IPS-18a (cell line): ENCODE measurements at regions not wholly inside any gene's neighbourhood (a gene's known extent, or its start where the extent isn't known, plus 50 kb on each side); places are given as distances from the start of the nearest gene placed in this dataset.

ENCODE experiments used
- H3K27ac ChIP-seq: one replicate; pipeline ENCODE4 v1.5.1; 2013; ENCODE audit warnings: low read length
- H3K27me3 ChIP-seq: one replicate; pipeline ENCODE4 v1.6.1; 2013; ENCODE audit warnings: mild to moderate bottlenecking, low read length; ENCODE audit not compliant: control insufficient read depth, insufficient read depth
- H3K36me3 ChIP-seq: one replicate; pipeline ENCODE4 v1.6.1; 2013; ENCODE audit warnings: low read depth, low read length; ENCODE audit not compliant: control insufficient read depth
- H3K4me1 ChIP-seq: one replicate; pipeline ENCODE4 v1.6.1; 2013; ENCODE audit warnings: low read depth, low read length; ENCODE audit not compliant: control insufficient read depth
- H3K4me3 ChIP-seq: one replicate; pipeline ENCODE4 v1.5.1; 2013; ENCODE audit warnings: low read length
- H3K9ac ChIP-seq: one replicate; pipeline ENCODE4 v1.6.1; 2013; ENCODE audit warnings: mild to moderate bottlenecking, low read length, moderate library complexity
- H3K9me3 ChIP-seq: one replicate; pipeline ENCODE4 v1.6.1; 2013; ENCODE audit warnings: low read depth, low read length; ENCODE audit not compliant: control insufficient read depth

DNA sequence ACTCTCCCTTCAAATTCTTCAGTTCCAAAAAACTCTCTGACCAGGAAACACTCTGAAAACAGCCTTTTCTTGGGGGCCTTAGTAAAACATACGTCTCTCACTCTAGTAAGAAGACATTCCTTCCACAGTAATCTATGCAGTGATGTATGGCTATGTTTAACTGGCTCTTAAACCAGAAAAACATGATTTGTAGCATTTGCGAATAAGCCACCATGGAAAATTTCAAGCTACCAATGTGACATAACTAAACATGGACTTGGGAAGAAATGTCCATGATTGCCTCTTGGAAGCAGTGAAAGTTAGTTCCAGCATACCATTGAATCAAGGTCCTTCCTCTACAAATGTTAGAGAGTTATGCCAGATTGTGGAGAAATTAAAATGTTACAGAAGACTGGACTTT is 121.5 kb upstream of the ATF7IP start:
- H3K27ac ChIP-seq = no peak overlapping the region
- H3K4me1 ChIP-seq = peaks cover 21% of the 10 kb centered on the region
- no peaks in the 10 kb centered on the region for H3K9me3 ChIP-seq
- H3K36me3 ChIP-seq = no peaks in the 10 kb centered on the region
- H3K27me3 ChIP-seq = no peaks in the 10 kb centered on the region
- H3K9ac ChIP-seq = no peak overlapping the region
- no peak overlapping the region for H3K4me3 ChIP-seq

DNA sequence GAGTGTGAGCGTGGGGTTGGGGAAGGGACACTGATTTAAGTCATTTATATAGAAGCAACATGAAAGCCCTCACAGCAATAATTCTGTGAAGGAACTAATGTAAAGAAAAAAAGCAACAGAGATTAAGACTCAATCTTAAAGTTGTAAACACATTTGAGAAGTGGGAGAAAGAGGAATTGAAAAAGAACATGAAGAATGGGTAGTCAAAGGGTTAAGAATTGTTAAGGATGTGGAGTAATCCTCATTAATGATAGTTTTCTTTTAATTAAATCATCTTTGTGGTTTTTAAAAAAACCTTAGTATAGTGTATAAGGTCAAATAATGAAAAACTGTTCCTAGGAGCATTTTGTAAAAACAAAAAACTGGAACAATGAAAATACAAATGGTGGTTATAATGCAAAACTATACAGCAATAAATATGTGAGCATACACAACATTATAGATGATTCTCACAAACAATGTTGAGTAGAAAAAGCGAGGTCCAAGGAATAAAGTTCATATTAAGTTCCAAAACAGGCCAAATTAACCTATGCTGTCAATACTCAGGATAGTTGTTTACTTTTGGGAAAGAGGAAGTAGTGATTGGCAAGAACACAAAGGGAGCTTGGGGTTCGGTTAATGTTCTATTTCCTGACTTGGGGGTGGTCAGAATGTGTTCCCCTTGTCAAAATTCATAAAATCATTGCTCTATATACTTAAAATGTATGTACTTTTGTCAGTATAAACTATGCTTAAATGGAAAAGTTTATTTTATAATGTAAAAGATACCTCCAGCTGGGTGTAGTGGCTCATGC is 120.4 kb upstream of the ATF7IP start:
- H3K4me3 ChIP-seq = no peak overlapping the region
- no peak overlapping the region for H3K9ac ChIP-seq
- H3K27ac ChIP-seq = no peak overlapping the region
- H3K27me3 ChIP-seq = no peaks in the 10 kb centered on the region
- no peaks in the 10 kb centered on the region for H3K9me3 ChIP-seq
- no peaks in the 10 kb centered on the region for H3K36me3 ChIP-seq
- H3K4me1 ChIP-seq = peaks cover 15% of the 10 kb centered on the region

GRCh38 chr12:14247166-14247565 is 118.3 kb upstream of the ATF7IP start:
- H3K27me3 ChIP-seq = no peaks in the 10 kb centered on the region
- no peaks in the 10 kb centered on the region for H3K9me3 ChIP-seq
- H3K4me1 ChIP-seq = peaks cover 8% of the 10 kb centered on the region
- H3K9ac ChIP-seq = no peak overlapping the region
- H3K36me3 ChIP-seq = no peaks in the 10 kb centered on the region
- no peak overlapping the region for H3K27ac ChIP-seq
- no peak overlapping the region for H3K4me3 ChIP-seq

GRCh38 chr12:14249368-14249767 is 116.1 kb upstream of the ATF7IP start:
- H3K36me3 ChIP-seq = no peaks in the 10 kb centered on the region
- H3K27ac ChIP-seq = no peak overlapping the region
- H3K9me3 ChIP-seq = no peaks in the 10 kb centered on the region
- no peak overlapping the region for H3K9ac ChIP-seq
- no peaks in the 10 kb centered on the region for H3K27me3 ChIP-seq
- peaks cover 8% of the 10 kb centered on the region for H3K4me1 ChIP-seq
- no peak overlapping the region for H3K4me3 ChIP-seq

DNA sequence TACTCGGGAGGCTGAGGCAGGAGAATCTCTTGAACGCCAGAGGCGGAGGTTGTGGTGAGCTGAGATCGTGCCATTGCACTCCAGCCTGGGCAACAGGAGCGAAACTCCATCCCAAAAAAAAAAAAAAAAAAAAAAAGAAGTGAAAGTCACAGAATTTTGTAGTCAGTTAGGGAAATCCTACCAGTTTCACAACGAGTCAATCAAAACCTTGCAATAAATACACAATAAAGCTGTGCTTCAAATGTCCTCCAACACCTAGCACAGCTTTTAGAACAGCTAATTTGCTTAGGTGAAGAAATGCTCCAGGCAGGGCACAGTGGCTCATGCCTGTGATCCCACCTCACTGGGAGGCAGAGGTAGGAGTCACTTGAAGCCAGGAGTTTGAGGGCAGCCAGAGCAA is 112.8 kb upstream of the ATF7IP start:
- H3K27ac ChIP-seq = no peak overlapping the region
- no peak overlapping the region for H3K4me3 ChIP-seq
- H3K9me3 ChIP-seq = no peaks in the 10 kb centered on the region
- H3K27me3 ChIP-seq = no peaks in the 10 kb centered on the region
- H3K9ac ChIP-seq = no peak overlapping the region
- peaks cover 20% of the 10 kb centered on the region for H3K4me1 ChIP-seq
- H3K36me3 ChIP-seq = no peaks in the 10 kb centered on the region

- Histone ChIP-seq H3K4me1 (peaks cover 26% of the 10 kb centered on the region), H3K4me3 (no peak overlapping the region), H3K27ac (no peak overlapping the region), H3K36me3 (no peaks in the 10 kb centered on the region), H3K27me3 (no peaks in the 10 kb centered on the region), H3K9ac (no peak overlapping the region), H3K9me3 (no peaks in the 10 kb centered on the region)
Observed at GRCh38 chr12:14253496-14253895, 112.0 kb upstream of the ATF7IP start.

GRCh38 chr12:14254781-14255180 is 110.7 kb upstream of the ATF7IP start:
- Histone ChIP-seq H3K36me3 (no peaks in the 10 kb centered on the region), H3K27ac (no peak overlapping the region), H3K9me3 (no peaks in the 10 kb centered on the region), H3K9ac (no peak overlapping the region), H3K27me3 (no peaks in the 10 kb centered on the region), H3K4me3 (no peak overlapping the region), H3K4me1 (peaks cover 29% of the 10 kb centered on the region)

DNA sequence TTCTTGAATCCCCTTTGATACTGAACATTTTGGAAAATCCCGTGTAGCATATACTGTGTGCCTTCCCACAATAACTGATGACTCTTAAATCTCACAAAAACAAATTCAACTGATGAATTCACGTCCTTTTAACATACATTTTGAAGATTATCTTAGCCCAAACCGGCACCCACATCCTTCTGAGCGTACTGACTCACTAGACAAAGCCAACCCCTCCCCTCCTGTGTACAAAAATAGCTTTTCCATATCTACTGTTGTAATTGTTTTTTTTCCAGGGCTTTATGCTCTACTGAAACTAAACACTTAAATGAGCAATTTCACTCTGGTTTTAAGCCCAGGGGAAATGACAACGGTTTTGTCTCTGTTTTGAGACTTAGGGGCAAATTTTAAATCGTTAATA is 109.4 kb upstream of the ATF7IP start:
- Histone ChIP-seq H3K9me3 (no peaks in the 10 kb centered on the region), H3K4me1 (peaks cover 39% of the 10 kb centered on the region), H3K27me3 (no peaks in the 10 kb centered on the region), H3K4me3 (no peak overlapping the region), H3K36me3 (no peaks in the 10 kb centered on the region), H3K9ac (peak overlapping the region; percentile 95), H3K27ac (peak overlapping the region; percentile 95)

GRCh38 chr12:14256555-14257169 is 108.8 kb upstream of the ATF7IP start:
- peak overlapping the region; percentile 41 for H3K4me3 ChIP-seq
- H3K9me3 ChIP-seq = no peaks in the 10 kb centered on the region
- H3K4me1 ChIP-seq = peaks cover 44% of the 10 kb centered on the region
- no peaks in the 10 kb centered on the region for H3K36me3 ChIP-seq
- H3K9ac ChIP-seq = peak overlapping the region; percentile 95
- H3K27ac ChIP-seq = peak overlapping the region; percentile 95
- H3K27me3 ChIP-seq = no peaks in the 10 kb centered on the region

DNA sequence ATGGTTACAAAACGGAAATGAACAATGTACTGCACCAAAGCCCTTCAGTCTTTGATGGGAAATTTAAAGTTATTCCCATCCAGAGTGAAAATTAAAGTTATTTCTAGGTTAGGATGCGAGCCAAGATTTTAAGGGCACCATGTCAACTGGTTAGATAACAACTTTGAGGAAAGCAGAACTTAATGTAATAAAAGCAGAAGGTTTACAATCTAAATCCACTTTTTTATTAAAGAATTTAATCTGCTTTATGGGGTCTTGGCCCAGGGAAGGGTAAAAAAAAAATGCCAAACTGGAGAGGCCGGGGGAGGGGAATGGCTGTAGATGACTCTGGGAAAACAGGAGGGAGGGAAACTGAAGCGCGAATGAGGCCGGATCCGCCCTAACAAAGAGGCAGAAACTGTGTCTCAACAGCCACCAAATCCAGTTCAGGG is 108.2 kb upstream of the ATF7IP start:
- peak overlapping the region; percentile 41 for H3K4me3 ChIP-seq
- no peaks in the 10 kb centered on the region for H3K27me3 ChIP-seq
- peak overlapping the region; percentile 95 for H3K9ac ChIP-seq
- H3K27ac ChIP-seq = peak overlapping the region; percentile 95
- H3K36me3 ChIP-seq = no peaks in the 10 kb centered on the region
- no peaks in the 10 kb centered on the region for H3K9me3 ChIP-seq
- peaks cover 49% of the 10 kb centered on the region for H3K4me1 ChIP-seq

DNA sequence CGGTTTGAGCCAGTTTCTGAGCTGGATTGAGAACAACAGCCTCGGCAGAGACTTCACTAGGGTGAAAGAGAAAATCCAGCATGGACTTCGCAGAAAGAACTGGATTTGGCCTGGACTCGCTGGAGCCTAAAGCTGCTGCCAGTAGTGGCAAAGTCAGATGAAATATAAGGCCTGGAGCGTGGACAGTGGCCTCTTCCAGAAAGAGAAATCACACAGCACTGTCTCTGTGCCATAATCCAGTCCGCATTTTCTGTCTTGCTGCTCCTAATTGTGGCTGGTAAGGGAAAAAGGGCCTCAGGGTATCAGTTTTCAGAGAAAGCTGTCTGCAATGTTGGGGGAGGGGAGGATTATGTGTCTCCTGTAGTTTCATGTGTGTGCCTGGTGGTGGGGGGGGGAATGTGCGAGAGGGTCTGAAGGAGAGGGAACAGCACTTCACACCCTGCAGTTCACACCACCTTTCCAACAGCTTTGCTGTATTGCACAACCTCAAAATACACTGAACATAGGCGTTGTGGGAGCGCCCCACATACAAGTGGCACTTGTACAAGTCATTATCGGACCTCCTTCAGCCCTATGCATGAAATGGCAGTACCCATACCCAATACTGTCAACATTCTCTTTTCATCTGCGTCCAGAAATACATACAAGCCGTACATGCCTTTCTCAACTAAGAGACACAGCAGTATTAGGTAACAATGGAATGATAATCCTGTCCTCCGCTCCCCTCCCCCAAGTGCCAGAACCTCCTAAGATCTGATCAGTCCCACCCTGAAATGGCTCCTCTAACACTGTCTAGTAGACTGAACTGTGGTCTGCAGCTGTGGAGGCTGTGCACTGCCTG is 107.5 kb upstream of the ATF7IP start:
- Histone ChIP-seq H3K36me3 (no peaks in the 10 kb centered on the region), H3K27me3 (no peaks in the 10 kb centered on the region), H3K9ac (peak overlapping the region; percentile 95), H3K27ac (peak overlapping the region; percentile 95), H3K4me3 (peak overlapping the region; percentile 31), H3K9me3 (no peaks in the 10 kb centered on the region), H3K4me1 (peaks cover 54% of the 10 kb centered on the region)
